ENCODE measurements at regions not wholly inside any gene's neighbourhood (a gene's known extent, or its start where the extent isn't known, plus 50 kb on each side); places are given as distances from the start of the nearest gene placed in this dataset.

- no peak for TF ChIP-seq CTCF (IDR thresholded peaks at IDR 0.05; ENCODE audit: low read length)
- TF ChIP-seq EZH2 (IDR thresholded peaks at IDR 0.05; ENCODE audit: borderline replicate concordance, low read length): no peak
These were observed 112.1 kb upstream of the TMEM108 start for GRCh38 chr3:132926098-132926497.
